Body of pancreas (tissue), 4 donors: ENCODE measurements at regions not wholly inside any gene's neighbourhood (a gene's known extent, or its start where the extent isn't known, plus 50 kb on each side); places are given as distances from the start of the nearest gene placed in this dataset.

Experiments used
- CTCF ChIP-seq, 7 experiments: fragments of 450-650 bp in 4 of 7; fragments of 200-600 bp in 3 of 7; sonication (generic) in 3 of 7; IDR thresholded peaks; one replicate each; pipeline ENCODE4 v1.5.1; 2016 to 2019; ENCODE audit warnings: antibody characterized with exemption in 7 of 7
- POLR2A ChIP-seq, 3 donors: fragments of 450-650 bp; IDR thresholded peaks; one replicate each; pipeline ENCODE4 v1.6.1; 2016; ENCODE audit warnings: antibody characterized with exemption in 3 of 3, mild to moderate bottlenecking in 2 of 3

GRCh38 chr3:117706037-117706436 is 996.5 kb downstream of the TUSC7 start:
- TF ChIP-seq CTCF (IDR thresholded peaks at IDR 0.05) (no peak), POLR2A (IDR thresholded peaks at IDR 0.05) (no peak)
